ENCODE measurements at regions not wholly inside any gene's neighbourhood (a gene's known extent, or its start where the extent isn't known, plus 50 kb on each side); places are given as distances from the start of the nearest gene placed in this dataset.
"Not testable (repeated sequence)": the region's sequence is repeated elsewhere in the genome, so short reads cannot be mapped to it uniquely, and the experiment has no call there.

GRCh38 chr13:60214213-60215055 is 50.7 kb upstream of the DIAPH3 start:
- DNase-seq (ENCODE audit: low spot score) = no peak

- DNase-seq (ENCODE audit: low spot score) = no peak
Measured at GRCh38 chr13:60220072-60220471, 56.3 kb upstream of the DIAPH3 start.

DNA sequence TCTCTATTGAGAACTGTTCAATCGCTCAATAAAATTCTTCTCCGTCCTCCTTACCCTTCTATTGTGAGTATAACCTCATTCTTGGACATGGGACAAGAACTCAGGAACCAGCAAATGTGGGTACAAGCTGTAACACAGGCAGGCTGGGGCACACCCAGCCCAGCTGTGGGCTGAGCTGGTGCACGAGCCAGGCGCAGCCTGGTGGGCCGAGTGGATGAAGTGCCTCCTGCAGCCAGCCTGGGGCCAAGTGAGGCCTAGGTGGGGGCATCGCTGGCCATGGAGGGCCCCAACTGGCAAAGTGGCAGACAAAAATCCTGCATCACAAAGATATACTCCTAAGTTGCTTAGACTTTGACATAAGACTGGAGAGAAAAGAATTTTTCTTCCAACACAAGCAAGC is 57.9 kb upstream of the DIAPH3 start:
- no peak for DNase-seq (ENCODE audit: low spot score)

DNA sequence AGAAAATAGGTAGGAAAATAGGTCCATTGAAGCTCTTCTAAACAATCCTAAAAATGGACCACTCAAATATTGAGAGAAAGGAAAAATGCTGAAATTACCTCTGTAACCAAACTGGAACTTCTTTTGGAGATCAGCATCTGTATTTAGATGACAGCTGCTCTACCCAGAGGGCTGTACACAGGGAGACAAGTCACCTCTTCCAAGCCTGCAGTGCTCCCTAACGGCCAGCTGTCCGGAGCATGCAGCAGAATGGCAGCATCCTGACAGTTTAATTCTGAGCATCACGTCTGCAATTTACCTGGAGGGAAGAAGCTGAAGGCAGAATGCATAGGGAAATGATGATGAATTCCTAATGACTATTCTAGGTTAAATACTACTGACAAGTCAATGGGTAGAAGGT is 62.8 kb upstream of the DIAPH3 start:
- DNase-seq (ENCODE audit: low spot score) = peak; percentile 13

DNA sequence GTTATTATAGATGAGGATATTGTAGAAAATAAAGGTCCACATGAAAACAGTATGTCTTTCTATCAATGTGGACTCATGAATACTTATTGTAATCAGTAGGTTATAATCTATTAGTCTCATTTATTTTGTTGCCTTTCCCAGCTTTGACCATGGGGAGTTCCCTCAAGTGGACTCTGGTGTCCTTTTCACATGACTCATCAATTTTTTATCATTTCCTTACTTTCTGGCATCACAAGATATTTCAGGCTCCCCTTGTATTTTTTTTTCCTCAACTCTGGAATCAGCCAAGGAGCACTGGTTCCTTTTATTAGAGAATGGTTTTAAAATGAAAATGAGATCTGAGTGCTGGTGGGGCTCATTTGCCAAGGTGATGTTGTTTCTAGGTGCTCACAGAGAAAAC is 63.4 kb upstream of the DIAPH3 start:
- no peak for DNase-seq (ENCODE audit: low spot score)

- DNase-seq (ENCODE audit: low spot score) = no peak
Measured at GRCh38 chr13:60229708-60230272, 66.1 kb upstream of the DIAPH3 start.

DNA sequence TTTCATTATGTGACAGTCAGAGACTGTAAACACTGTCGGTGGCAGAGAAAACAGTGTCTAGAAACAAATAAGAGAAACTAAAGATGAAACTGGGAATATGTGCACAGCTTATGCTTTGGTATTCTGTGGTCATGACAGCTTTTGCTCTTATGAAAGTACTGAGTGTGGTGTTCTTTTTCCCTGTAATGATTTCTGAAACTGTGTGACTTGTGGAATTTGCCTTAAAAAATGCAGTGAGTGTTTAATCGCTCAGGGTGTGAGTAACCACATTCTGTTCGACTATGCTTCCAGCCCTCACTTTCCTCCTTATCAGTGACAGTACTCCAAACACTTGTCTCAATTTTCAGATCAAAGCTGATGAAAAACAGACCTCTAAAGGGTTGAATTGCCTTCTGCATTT is 66.9 kb upstream of the DIAPH3 start:
- no peak for DNase-seq (ENCODE audit: low spot score)

- DNase-seq (ENCODE audit: low spot score) = no peak
Measured at GRCh38 chr13:60242043-60242595, 78.4 kb upstream of the DIAPH3 start.

- no peak for DNase-seq (ENCODE audit: low spot score)
Measured at GRCh38 chr13:60244381-60244780, 80.7 kb upstream of the DIAPH3 start.

DNA sequence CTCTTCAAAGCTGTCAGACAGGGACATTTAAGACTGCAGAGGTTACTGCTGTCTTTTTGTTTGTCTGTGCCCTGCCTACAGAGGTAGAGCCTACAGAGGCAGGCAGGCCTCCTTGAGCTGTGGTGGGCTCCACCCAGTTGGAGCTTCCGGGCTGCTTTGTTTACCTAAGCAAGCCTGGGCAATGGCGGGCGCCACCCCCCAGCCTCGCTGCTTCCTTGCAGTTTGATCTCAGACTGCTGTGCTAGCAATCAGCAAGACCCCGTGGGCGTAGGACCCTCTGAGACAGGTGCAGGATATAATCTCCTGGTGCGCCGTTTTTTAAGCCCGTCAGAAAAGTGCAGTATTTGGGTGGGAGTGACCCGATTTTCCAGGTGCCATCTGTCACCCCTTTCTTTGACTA is 87.7 kb upstream of the DIAPH3 start:
- not testable (repeated sequence) for DNase-seq (ENCODE audit: low spot score)

DNA sequence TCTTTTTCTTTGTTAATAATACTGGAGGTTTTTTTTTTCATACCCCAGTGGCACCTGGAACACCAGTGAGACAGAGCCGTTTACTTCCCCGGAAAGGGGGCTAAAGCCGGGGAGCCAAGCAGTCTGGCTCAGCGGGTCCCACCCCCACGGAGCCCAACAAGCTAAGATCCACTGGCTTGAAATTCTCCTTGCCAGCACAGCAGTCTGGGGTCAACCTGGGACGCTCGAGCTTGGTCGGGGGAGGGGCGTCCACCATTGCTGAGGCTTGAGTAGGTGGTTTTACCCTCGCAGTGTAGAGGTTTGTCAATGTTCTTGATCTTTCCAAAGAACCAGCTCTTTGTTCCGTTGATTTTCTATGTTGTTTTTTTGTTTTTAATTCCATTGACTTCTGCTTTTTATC is 94.6 kb upstream of the DIAPH3 start:
- no peak for DNase-seq (ENCODE audit: low spot score)

- DNase-seq (ENCODE audit: low spot score) = no peak
Measured at GRCh38 chr13:60260440-60260839, 96.7 kb upstream of the DIAPH3 start.

GRCh38 chr13:60261432-60262351 is 98.0 kb upstream of the DIAPH3 start:
- no peak for DNase-seq (ENCODE audit: low spot score)

DNA sequence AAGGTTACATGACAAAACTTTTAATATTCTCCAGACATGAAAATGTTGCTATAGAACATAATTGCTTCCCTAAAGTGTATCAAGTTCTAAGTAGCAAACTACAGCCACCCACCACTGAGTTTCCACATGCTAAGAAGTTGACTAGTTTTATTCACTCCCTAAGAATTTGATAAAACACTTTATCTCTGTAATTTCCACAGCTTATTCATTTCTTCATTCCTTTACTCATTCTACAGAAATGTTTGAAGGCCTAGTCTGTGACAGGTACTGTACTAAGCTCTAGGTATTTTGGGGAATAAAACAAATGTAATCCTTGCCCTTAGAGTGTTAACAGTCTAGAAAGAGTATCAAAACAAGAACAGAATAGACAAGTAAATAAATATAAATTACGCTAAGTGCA is 101.8 kb upstream of the DIAPH3 start:
- DNase-seq (ENCODE audit: low spot score) = no peak

DNA sequence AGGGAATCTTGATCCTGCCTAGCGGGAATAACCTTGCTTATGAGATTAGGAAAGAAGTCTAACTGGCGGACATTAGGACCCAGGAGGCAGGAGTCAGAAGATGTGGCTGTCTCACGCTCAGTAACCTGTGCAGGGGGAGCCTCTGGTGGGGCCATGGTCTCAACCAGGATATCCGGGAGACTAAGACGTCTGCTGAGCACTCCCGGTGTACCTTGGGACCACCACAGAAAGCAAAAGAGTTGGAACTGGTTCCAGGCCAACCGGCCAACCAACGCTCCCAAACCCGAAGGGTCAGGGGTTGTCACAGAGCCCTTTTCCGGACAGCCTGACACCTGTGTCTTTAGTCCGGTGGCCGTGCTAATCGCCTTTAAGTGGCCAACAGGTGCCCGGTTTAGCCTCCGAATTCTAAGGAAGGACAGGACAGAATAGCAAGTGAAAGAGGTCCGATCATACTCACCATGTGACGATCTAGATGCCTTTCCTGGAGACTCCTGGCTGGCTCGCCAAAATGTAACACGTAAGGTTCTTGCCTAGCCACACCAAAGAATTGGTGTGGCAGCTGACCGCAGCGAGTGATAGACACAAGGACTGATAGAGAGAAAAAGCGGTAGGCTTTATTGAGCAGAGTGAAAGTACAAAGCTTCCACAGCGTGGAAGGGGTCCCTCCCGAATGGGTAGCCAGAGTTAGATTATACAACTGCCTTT is 103.9 kb upstream of the DIAPH3 start:
- no peak for DNase-seq (ENCODE audit: low spot score)

GRCh38 chr13:60268203-60268555 is 104.5 kb upstream of the DIAPH3 start:
- no peak for DNase-seq (ENCODE audit: low spot score)

DNA sequence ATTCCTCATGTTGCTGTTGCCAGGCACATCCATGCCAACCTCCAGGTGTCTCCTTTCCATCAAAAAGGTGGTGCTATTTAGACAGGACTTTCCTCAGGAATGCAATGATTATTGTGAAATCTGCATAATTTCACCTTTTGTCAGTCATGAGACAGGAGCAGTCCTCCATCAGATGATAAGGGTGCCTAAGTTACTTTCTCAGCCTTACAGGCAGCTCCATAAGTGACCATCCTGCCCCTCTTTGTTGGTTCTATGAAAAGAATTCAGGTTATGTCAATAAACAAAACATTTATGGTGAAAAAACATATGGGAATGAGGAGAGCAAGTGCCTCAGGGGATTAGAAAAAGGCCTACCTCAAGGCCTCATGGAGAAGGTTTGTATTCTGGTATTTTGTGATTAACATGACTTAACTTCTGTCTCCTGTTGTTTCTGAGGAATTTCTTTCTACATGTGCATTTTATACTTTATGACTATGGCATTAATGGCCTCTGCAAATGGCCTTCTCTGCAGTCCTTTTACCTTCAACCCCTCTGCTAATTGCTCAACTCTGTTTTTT is 110.3 kb upstream of the DIAPH3 start:
- no peak for DNase-seq (ENCODE audit: low spot score)

DNA sequence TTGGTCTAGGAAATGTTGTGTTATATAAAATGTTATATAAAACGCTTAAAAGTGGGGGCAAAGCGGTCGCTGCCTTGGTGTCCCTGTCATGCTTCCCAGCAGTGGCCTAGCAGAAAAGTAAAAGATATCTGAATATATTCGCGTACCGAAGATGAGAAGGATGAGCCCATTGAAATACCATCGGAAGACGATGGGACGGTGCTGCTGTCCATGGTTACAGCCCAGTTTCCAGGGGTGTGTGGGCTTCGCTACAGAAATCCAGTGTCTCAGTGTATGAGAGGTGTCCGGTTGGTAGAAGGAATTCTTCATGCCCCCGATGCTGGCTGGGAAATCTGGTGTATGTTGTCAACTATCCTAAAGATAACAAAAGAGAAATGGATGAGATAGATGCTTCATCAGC is 110.9 kb upstream of the DIAPH3 start:
- DNase-seq (ENCODE audit: low spot score) = no peak

- DNase-seq (ENCODE audit: low spot score) = no peak
Measured at GRCh38 chr13:60275208-60275607, 111.5 kb upstream of the DIAPH3 start.

GRCh38 chr13:60280524-60280923 is 116.5 kb upstream of the TDRD3 start:
- not testable (repeated sequence) for DNase-seq (ENCODE audit: low spot score)

GRCh38 chr13:60282186-60282585 is 114.8 kb upstream of the TDRD3 start:
- no peak for DNase-seq (ENCODE audit: low spot score)

- DNase-seq (ENCODE audit: low spot score) = no peak
Measured at GRCh38 chr13:60282708-60283107, 114.3 kb upstream of the TDRD3 start.

Data from pons (tissue), 1 donor.